SJSA1 (cell line): ENCODE measurements at regions not wholly inside any gene's neighbourhood (a gene's known extent, or its start where the extent isn't known, plus 50 kb on each side); places are given as distances from the start of the nearest gene placed in this dataset.

Source experiments
- DNase-seq, 2 experiments: peaks; one replicate each; pipeline ENCODE4 v3.0.0-alpha.2; 2015 to 2020; ENCODE audit warnings: low spot score in 2 of 2, low read depth in 1 of 2
- H3K27ac ChIP-seq: fragments of 250-450 bp; sonication (Bioruptor Pico); 2 replicates; pipeline ENCODE4 v1.5.1; 2020; ENCODE audit warnings: mild to moderate bottlenecking, moderate library complexity
- H3K27me3 ChIP-seq: fragments of 250-450 bp; sonication (Bioruptor Pico); replicated peaks from 2 replicates; pipeline ENCODE4 v1.5.1; 2020; ENCODE audit warnings: mild to moderate bottlenecking, moderate library complexity
- H3K36me3 ChIP-seq: fragments of 250-450 bp; sonication (Bioruptor Pico); 2 replicates; pipeline ENCODE4 v1.5.1; 2020; ENCODE audit warnings: mild to moderate bottlenecking
- H3K4me1 ChIP-seq: fragments of 250-450 bp; sonication (Bioruptor Pico); replicated peaks from 2 replicates; pipeline ENCODE4 v1.6.1; 2021; ENCODE audit warnings: mild to moderate bottlenecking
- H3K4me3 ChIP-seq: fragments of 250-450 bp; sonication (Bioruptor Pico); 2 replicates; pipeline ENCODE4 v1.5.1; 2020; ENCODE audit warnings: mild to moderate bottlenecking
- H3K9me3 ChIP-seq: fragments of 250-450 bp; sonication (Bioruptor Pico); replicated peaks from 2 replicates; pipeline ENCODE4 v1.5.1; 2020; ENCODE audit warnings: mild to moderate bottlenecking

DNA sequence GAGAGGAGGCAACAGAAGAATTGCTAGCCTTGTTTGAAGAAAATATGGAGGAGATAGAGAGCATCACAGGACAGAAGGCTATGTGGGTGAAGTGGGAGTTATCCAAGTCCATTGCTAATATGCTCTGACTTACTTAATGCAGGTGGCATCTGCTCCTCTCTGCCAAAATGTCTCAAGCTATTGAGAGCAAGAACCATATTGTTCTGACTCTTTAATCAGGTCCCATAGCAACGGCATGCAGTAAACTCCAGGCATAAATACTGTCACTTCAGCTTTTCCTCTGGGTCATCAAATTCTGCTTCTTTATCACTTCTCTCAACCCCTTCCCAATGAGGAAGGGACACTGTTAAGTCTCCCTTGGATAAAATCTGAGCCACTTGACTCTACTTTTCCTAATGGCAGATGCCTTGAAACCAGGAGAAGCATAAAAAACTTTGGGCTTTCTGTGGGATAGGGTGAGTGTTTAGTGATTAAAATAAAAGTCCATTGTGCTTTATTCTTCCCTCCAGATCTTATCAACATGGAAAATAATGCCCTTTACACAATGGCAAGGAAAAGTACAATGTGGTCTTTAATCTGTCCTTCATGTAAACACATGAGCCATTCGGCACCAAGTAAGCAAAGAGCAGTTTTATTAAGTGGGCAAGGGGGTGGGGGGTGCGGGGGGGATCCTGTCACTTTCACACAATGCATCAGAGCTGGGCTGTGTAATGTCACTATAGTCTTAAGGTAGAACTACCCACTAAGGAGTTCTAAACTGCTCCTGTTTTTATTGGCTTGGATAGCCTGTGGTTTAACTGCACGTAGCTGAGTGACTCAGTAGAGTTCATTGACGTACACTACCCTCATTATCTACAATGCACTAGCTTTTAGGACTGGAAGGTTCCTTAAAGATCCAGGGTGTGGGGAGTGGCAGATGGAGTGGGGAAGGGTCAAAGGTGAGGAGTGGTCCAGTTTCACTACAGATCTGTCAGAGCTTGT, 71.0 kb upstream of the TARS1 start:
- Histone ChIP-seq H3K4me1 (peaks cover 11% of the 10 kb centered on the region), H3K4me3 (no peak overlapping the region), H3K36me3 (no peaks in the 10 kb centered on the region), H3K9me3 (no peaks in the 10 kb centered on the region), H3K27me3 (no peaks in the 10 kb centered on the region), H3K27ac (peak overlapping the region; percentile 45)
- peak; percentile 36 for DNase-seq

GRCh38 chr5:33370466-33370859, 70.3 kb upstream of the TARS1 start:
- H3K4me3 ChIP-seq = no peak overlapping the region
- no peaks in the 10 kb centered on the region for H3K27me3 ChIP-seq
- no peaks in the 10 kb centered on the region for H3K36me3 ChIP-seq
- peak overlapping the region; percentile 45; the same call in 1 of the 2 replicates for H3K27ac ChIP-seq
- H3K9me3 ChIP-seq = no peaks in the 10 kb centered on the region
- DNase-seq = no peak
- peaks cover 11% of the 10 kb centered on the region for H3K4me1 ChIP-seq

DNA sequence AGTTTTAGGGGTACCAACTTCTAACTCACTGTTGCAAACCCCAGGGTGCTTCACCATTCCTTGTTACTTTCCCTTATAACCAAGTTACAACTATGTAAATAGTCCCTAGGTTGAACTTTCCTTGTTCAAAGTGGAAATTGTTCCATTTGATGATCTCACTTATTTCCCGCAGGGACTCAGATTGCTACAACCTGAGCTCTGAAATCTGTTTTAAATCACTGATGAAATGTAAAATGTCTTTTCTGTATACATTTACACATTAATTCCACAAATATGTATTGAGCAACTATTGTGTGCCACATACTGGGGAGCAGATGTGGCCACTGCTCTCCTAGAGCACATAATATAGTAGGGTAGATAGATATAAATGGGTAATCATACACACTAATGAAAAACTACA, 69.1 kb upstream of the TARS1 start:
- Histone ChIP-seq H3K27ac (no peak overlapping the region), H3K36me3 (no peaks in the 10 kb centered on the region), H3K27me3 (no peaks in the 10 kb centered on the region), H3K9me3 (no peaks in the 10 kb centered on the region), H3K4me3 (no peak overlapping the region), H3K4me1 (peaks cover 11% of the 10 kb centered on the region)
- DNase-seq = no peak

DNA sequence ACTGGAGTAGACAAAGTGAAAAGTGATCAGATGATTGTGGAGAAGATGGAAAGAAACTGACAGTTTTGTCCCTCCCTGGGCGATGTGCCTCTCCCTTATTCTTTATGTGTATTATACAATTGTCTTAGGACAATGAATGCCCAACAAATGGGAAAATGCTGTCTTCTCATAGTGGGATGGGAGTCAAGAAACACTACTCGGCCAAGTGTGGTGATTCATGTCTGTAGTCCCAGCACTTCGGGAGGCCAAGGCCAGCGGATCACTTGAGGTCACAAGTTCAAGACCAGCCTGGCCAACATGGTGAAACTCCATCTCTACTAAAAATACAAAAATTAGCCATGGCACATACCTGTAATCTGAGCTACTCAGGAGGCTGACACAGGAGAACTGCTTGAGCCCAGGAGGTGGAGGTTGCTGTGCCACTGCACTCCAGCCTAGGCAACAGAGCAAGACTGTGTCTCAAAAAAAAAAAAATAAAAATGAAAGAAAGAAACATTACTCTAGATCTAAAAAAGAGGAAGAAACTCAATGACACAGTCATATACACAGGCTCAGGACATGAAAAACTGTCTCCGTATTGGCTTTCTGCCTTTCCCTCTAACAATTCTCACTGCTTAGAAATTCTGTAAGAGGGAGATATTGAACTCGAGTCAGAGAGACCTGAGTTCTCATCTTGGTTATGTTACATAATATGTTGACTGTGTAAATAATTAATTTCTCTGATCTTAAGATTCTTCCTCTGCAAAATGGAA, 67.9 kb upstream of the TARS1 start:
- H3K9me3 ChIP-seq = no peaks in the 10 kb centered on the region
- no peaks in the 10 kb centered on the region for H3K27me3 ChIP-seq
- DNase-seq = no peak
- H3K4me3 ChIP-seq = no peak overlapping the region
- H3K27ac ChIP-seq = no peak overlapping the region
- no peaks in the 10 kb centered on the region for H3K36me3 ChIP-seq
- peaks cover 11% of the 10 kb centered on the region for H3K4me1 ChIP-seq

- H3K9me3 ChIP-seq = no peaks in the 10 kb centered on the region
- no peak overlapping the region for H3K27ac ChIP-seq
- no peaks in the 10 kb centered on the region for H3K36me3 ChIP-seq
- no peaks in the 10 kb centered on the region for H3K4me1 ChIP-seq
- no peak overlapping the region for H3K4me3 ChIP-seq
- DNase-seq = no peak
- no peaks in the 10 kb centered on the region for H3K27me3 ChIP-seq
Measured at GRCh38 chr5:33375900-33376299, 64.9 kb upstream of the TARS1 start.

GRCh38 chr5:33379757-33380156, 61.0 kb upstream of the TARS1 start:
- Histone ChIP-seq H3K27me3 (no peaks in the 10 kb centered on the region), H3K36me3 (no peaks in the 10 kb centered on the region), H3K9me3 (no peaks in the 10 kb centered on the region), H3K4me1 (no peaks in the 10 kb centered on the region), H3K27ac (no peak overlapping the region), H3K4me3 (no peak overlapping the region)
- peak in 1 of 2 experiments; percentile 1 for DNase-seq

DNA sequence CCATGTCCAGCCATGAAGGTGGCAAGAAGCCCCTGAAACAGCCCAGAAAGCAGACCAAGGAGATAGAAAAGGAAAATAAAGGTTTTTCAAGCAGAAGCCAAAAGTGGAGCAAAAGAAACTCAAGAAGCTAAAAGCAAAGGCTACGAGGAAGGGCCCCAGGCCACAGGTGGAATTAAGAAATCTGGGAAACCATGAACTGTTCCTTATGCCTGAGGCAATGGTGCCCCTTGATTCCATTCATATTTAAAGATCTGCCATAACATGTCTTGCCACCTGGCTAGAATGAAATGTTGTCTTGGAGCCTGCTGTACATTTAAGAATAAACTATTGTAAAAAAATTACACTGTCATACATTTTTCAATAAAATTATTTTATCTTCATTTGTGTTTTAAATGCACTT, 59.5 kb upstream of the TARS1 start:
- no peak overlapping the region for H3K4me3 ChIP-seq
- H3K9me3 ChIP-seq = no peaks in the 10 kb centered on the region
- no peaks in the 10 kb centered on the region for H3K27me3 ChIP-seq
- H3K27ac ChIP-seq = no peak overlapping the region
- H3K4me1 ChIP-seq = no peaks in the 10 kb centered on the region
- no peak for DNase-seq
- H3K36me3 ChIP-seq = no peaks in the 10 kb centered on the region
